ENCODE measurements at regions not wholly inside any gene's neighbourhood (a gene's known extent, or its start where the extent isn't known, plus 50 kb on each side); places are given as distances from the start of the nearest gene placed in this dataset.

- no peaks in the 10 kb centered on the region for H3K27me3 ChIP-seq (ENCODE audit: low read length)
- no peaks in the 10 kb centered on the region; the same call in 1 of the 2 replicates for H3K9me2 ChIP-seq (replicated peaks; ENCODE audit: insufficient read depth, low read length)
- no peak for TF ChIP-seq EZH2phosphoT487 (conservative IDR thresholded peaks at IDR 0.05; ENCODE audit: low read length)
- TF ChIP-seq, protein P1, sequence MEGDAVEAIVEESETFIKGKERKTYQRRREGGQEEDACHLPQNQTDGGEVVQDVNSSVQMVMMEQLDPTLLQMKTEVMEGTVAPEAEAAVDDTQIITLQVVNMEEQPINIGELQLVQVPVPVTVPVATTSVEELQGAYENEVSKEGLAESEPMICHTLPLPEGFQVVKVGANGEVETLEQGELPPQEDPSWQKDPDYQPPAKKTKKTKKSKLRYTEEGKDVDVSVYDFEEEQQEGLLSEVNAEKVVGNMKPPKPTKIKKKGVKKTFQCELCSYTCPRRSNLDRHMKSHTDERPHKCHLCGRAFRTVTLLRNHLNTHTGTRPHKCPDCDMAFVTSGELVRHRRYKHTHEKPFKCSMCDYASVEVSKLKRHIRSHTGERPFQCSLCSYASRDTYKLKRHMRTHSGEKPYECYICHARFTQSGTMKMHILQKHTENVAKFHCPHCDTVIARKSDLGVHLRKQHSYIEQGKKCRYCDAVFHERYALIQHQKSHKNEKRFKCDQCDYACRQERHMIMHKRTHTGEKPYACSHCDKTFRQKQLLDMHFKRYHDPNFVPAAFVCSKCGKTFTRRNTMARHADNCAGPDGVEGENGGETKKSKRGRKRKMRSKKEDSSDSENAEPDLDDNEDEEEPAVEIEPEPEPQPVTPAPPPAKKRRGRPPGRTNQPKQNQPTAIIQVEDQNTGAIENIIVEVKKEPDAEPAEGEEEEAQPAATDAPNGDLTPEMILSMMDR (IDR thresholded peaks at IDR 0.05; ENCODE audit: insufficient read depth, low read length, poor library complexity, severe bottlenecking) = no peak
- H3K4me3 ChIP-seq (ENCODE audit: insufficient read depth, low read length, poor library complexity, severe bottlenecking) = no peak overlapping the region
- no peaks in the 10 kb centered on the region for H4K20me1 ChIP-seq (ENCODE audit: low read depth, low read length)
- H2AFZ ChIP-seq (ENCODE audit: low read depth, low read length, severe bottlenecking) = no peak overlapping the region
- H3F3A ChIP-seq (ENCODE audit: insufficient read depth) = no peaks in the 10 kb centered on the region
- no peaks in the 10 kb centered on the region for H3K9me3 ChIP-seq (ENCODE audit: insufficient read depth, low read length)
- no peak overlapping the region for H3K9ac ChIP-seq (ENCODE audit: low read length)
- H3K79me2 ChIP-seq (ENCODE audit: insufficient read depth, low read length) = no peaks in the 10 kb centered on the region
- H3K27ac ChIP-seq (ENCODE audit: low read depth, low read length) = no peak overlapping the region
- no peaks in the 10 kb centered on the region for H3K36me3 ChIP-seq (ENCODE audit: low read length)
- H3K4me2 ChIP-seq (ENCODE audit: low read depth, low read length, poor library complexity, severe bottlenecking) = no peak overlapping the region
Observed at GRCh38 chr10:65556006-65556405, 1369.8 kb upstream of the LRRTM3 start.

- Histone ChIP-seq H3K9me3 (ENCODE audit: insufficient read depth, low read length) (no peaks in the 10 kb centered on the region), H3K27ac (ENCODE audit: low read depth, low read length) (no peak overlapping the region), H3K4me3 (ENCODE audit: insufficient read depth, low read length, poor library complexity, severe bottlenecking) (no peak overlapping the region), H2AFZ (ENCODE audit: low read depth, low read length, severe bottlenecking) (no peak overlapping the region), H3K9ac (ENCODE audit: low read length) (no peak overlapping the region), H3K79me2 (ENCODE audit: insufficient read depth, low read length) (no peaks in the 10 kb centered on the region), H3K4me2 (ENCODE audit: low read depth, low read length, poor library complexity, severe bottlenecking) (no peak overlapping the region), H4K20me1 (ENCODE audit: low read depth, low read length) (no peaks in the 10 kb centered on the region), H3K27me3 (ENCODE audit: low read length) (no peaks in the 10 kb centered on the region), H3K9me2 (replicated peaks; ENCODE audit: insufficient read depth, low read length) (no peaks in the 10 kb centered on the region; the same call in 1 of the 2 replicates), H3F3A (ENCODE audit: insufficient read depth) (no peaks in the 10 kb centered on the region), H3K36me3 (ENCODE audit: low read length) (no peaks in the 10 kb centered on the region)
- no peak for TF ChIP-seq EZH2phosphoT487 (conservative IDR thresholded peaks at IDR 0.05; ENCODE audit: low read length)
- TF ChIP-seq, protein P1 (IDR thresholded peaks at IDR 0.05; ENCODE audit: insufficient read depth, low read length, poor library complexity, severe bottlenecking) = no peak
Observed at GRCh38 chr10:65559369-65559768, 1366.5 kb upstream of the LRRTM3 start.

- Histone ChIP-seq H3K4me2 (ENCODE audit: low read depth, low read length, poor library complexity, severe bottlenecking) (no peak overlapping the region), H2AFZ (ENCODE audit: low read depth, low read length, severe bottlenecking) (no peak overlapping the region), H3F3A (ENCODE audit: insufficient read depth) (no peaks in the 10 kb centered on the region), H3K36me3 (ENCODE audit: low read length) (no peaks in the 10 kb centered on the region), H3K9ac (ENCODE audit: low read length) (no peak overlapping the region), H3K27ac (ENCODE audit: low read depth, low read length) (no peak overlapping the region), H4K20me1 (ENCODE audit: low read depth, low read length) (no peaks in the 10 kb centered on the region), H3K27me3 (ENCODE audit: low read length) (no peaks in the 10 kb centered on the region), H3K9me3 (ENCODE audit: insufficient read depth, low read length) (no peaks in the 10 kb centered on the region), H3K9me2 (replicated peaks; ENCODE audit: insufficient read depth, low read length) (no peaks in the 10 kb centered on the region), H3K4me3 (ENCODE audit: insufficient read depth, low read length, poor library complexity, severe bottlenecking) (no peak overlapping the region), H3K79me2 (ENCODE audit: insufficient read depth, low read length) (no peaks in the 10 kb centered on the region)
- TF ChIP-seq EZH2phosphoT487 (conservative IDR thresholded peaks at IDR 0.05; ENCODE audit: low read length) = no peak
- TF ChIP-seq, protein P1 (IDR thresholded peaks at IDR 0.05; ENCODE audit: insufficient read depth, low read length, poor library complexity, severe bottlenecking) = no peak
Observed at GRCh38 chr10:65565246-65565645, 1360.6 kb upstream of the LRRTM3 start.
